Glutamatergic neuron (in vitro differentiated cells): ENCODE measurements at regions not wholly inside any gene's neighbourhood (a gene's known extent, or its start where the extent isn't known, plus 50 kb on each side); places are given as distances from the start of the nearest gene placed in this dataset.

Experiments
- DNase-seq: peaks from one replicate; pipeline ENCODE4 v3.0.0; 2022
- H3K27ac Mint-ChIP-seq: one replicate; pipeline ENCODE4 v1.8.0; 2020; ENCODE audit warnings: mild to moderate bottlenecking, mixed read lengths, inconsistent platforms; ENCODE audit not compliant: unreplicated experiment
- H3K27me3 Mint-ChIP-seq: one replicate; pipeline ENCODE4 v1.8.0; 2020; ENCODE audit warnings: mild to moderate bottlenecking, moderate library complexity, mixed read lengths, inconsistent platforms; ENCODE audit not compliant: unreplicated experiment
- H3K36me3 Mint-ChIP-seq: one replicate; pipeline ENCODE4 v1.8.0; 2020; ENCODE audit warnings: mild to moderate bottlenecking, mixed read lengths, inconsistent platforms; ENCODE audit not compliant: unreplicated experiment
- H3K4me1 Mint-ChIP-seq: one replicate; pipeline ENCODE4 v1.8.0; 2020; ENCODE audit warnings: mild to moderate bottlenecking, low read depth, mixed read lengths, inconsistent platforms; ENCODE audit not compliant: unreplicated experiment
- H3K4me3 Mint-ChIP-seq: one replicate; pipeline ENCODE4 v1.8.0; 2020; ENCODE audit warnings: mild to moderate bottlenecking, mixed read lengths, inconsistent platforms; ENCODE audit not compliant: unreplicated experiment
- H3K9me3 Mint-ChIP-seq: one replicate; pipeline ENCODE4 v1.8.0; 2020; ENCODE audit warnings: mild to moderate bottlenecking, moderate library complexity, mixed read lengths, inconsistent platforms; ENCODE audit not compliant: unreplicated experiment
- CTCF ChIP-seq: fragments of 200-600 bp; sonication (generic); IDR thresholded peaks from one replicate; pipeline ENCODE4 v1.5.0; 2021; ENCODE audit not compliant: partially characterized antibody, unreplicated experiment

- H3K36me3 Mint-ChIP-seq = no peaks in the 10 kb centered on the region
- H3K4me3 Mint-ChIP-seq = no peak overlapping the region
- no peaks in the 10 kb centered on the region for H3K27me3 Mint-ChIP-seq
- no peaks in the 10 kb centered on the region for H3K4me1 Mint-ChIP-seq
- no peak for DNase-seq
- no peak overlapping the region for H3K27ac Mint-ChIP-seq
- no peaks in the 10 kb centered on the region for H3K9me3 Mint-ChIP-seq
- TF ChIP-seq CTCF = no peak
Observed at GRCh38 chr3:3902161-3902560, 102.9 kb downstream of the LRRN1 start.

GRCh38 chr3:3906171-3906570 is 106.9 kb downstream of the LRRN1 start:
- no peak overlapping the region for H3K4me3 Mint-ChIP-seq
- H3K9me3 Mint-ChIP-seq = peaks cover 2% of the 10 kb centered on the region
- TF ChIP-seq CTCF = no peak
- no peaks in the 10 kb centered on the region for H3K36me3 Mint-ChIP-seq
- peaks cover 3% of the 10 kb centered on the region for H3K27me3 Mint-ChIP-seq
- DNase-seq = no peak
- no peak overlapping the region for H3K27ac Mint-ChIP-seq
- no peaks in the 10 kb centered on the region for H3K4me1 Mint-ChIP-seq

- peaks cover 2% of the 10 kb centered on the region for H3K9me3 Mint-ChIP-seq
- H3K4me1 Mint-ChIP-seq = no peaks in the 10 kb centered on the region
- no peak for TF ChIP-seq CTCF
- H3K4me3 Mint-ChIP-seq = no peak overlapping the region
- peaks cover 3% of the 10 kb centered on the region for H3K27me3 Mint-ChIP-seq
- DNase-seq = no peak
- H3K36me3 Mint-ChIP-seq = no peaks in the 10 kb centered on the region
- no peak overlapping the region for H3K27ac Mint-ChIP-seq
Observed at GRCh38 chr3:3907023-3907422, 107.8 kb downstream of the LRRN1 start.

- peaks cover 2% of the 10 kb centered on the region for H3K9me3 Mint-ChIP-seq
- no peaks in the 10 kb centered on the region for H3K36me3 Mint-ChIP-seq
- TF ChIP-seq CTCF = no peak
- no peaks in the 10 kb centered on the region for H3K4me1 Mint-ChIP-seq
- no peak overlapping the region for H3K4me3 Mint-ChIP-seq
- no peaks in the 10 kb centered on the region for H3K27me3 Mint-ChIP-seq
- no peak overlapping the region for H3K27ac Mint-ChIP-seq
- no peak for DNase-seq
Observed at GRCh38 chr3:3918763-3919162, 119.5 kb downstream of the LRRN1 start.

GRCh38 chr3:3919316-3919715 is 120.1 kb downstream of the LRRN1 start:
- no peak for DNase-seq
- H3K4me1 Mint-ChIP-seq = no peaks in the 10 kb centered on the region
- no peak overlapping the region for H3K27ac Mint-ChIP-seq
- TF ChIP-seq CTCF = no peak
- no peak overlapping the region for H3K4me3 Mint-ChIP-seq
- H3K36me3 Mint-ChIP-seq = no peaks in the 10 kb centered on the region
- no peaks in the 10 kb centered on the region for H3K27me3 Mint-ChIP-seq
- peaks cover 2% of the 10 kb centered on the region for H3K9me3 Mint-ChIP-seq
